ENCODE measurements at regions not wholly inside any gene's neighbourhood (a gene's known extent, or its start where the extent isn't known, plus 50 kb on each side); places are given as distances from the start of the nearest gene placed in this dataset.
"Not testable (repeated sequence)": the region's sequence is repeated elsewhere in the genome, so short reads cannot be mapped to it uniquely, and the experiment has no call there.

DNA sequence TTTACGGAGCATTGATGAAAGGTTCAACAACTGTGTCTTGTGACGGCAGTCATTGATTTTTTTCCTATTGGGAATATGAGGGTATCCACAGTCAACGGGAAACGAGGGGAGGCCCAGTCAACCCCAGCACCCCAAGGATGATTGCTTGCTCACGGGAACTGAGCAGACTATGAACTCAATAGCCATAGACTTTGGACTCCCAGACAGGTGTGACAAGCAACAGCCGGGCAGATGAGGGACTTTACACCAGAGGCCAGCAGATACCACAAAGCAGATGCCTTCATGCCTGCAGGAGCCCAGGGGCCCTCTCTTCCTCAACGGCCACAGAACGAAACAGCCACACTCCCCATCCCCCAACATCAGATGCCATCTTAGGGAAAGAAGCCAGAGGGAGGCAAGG is 80.3 kb upstream of the FLT1 start:
- Histone ChIP-seq H3K4me3 (ENCODE audit: low read depth in 1 of 2, low read length in 2 of 2) (no peak overlapping the region), H3K36me3 (ENCODE audit: control insufficient read depth in 1 of 2, insufficient read depth in 2 of 2, low read length in 2 of 2) (no peaks in the 10 kb centered on the region), H3K9me3 (ENCODE audit: control insufficient read depth in 1 of 2, low read length in 2 of 2) (no peaks in the 10 kb centered on the region), H3K9ac (ENCODE audit: low read depth in 1 of 2, low read length in 2 of 2) (no peak overlapping the region), H3K27ac (ENCODE audit: low read depth, low read length) (no peak overlapping the region), H3K27me3 (ENCODE audit: control insufficient read depth in 1 of 2, insufficient read depth in 2 of 2, low read length in 2 of 2) (peaks cover 0 to 3% of the 10 kb centered on the region in 2 donors), H3K4me1 (ENCODE audit: control insufficient read depth in 1 of 2, insufficient read depth in 2 of 2, low read length in 2 of 2) (peaks cover 3 to 5% of the 10 kb centered on the region in 2 donors)

DNA sequence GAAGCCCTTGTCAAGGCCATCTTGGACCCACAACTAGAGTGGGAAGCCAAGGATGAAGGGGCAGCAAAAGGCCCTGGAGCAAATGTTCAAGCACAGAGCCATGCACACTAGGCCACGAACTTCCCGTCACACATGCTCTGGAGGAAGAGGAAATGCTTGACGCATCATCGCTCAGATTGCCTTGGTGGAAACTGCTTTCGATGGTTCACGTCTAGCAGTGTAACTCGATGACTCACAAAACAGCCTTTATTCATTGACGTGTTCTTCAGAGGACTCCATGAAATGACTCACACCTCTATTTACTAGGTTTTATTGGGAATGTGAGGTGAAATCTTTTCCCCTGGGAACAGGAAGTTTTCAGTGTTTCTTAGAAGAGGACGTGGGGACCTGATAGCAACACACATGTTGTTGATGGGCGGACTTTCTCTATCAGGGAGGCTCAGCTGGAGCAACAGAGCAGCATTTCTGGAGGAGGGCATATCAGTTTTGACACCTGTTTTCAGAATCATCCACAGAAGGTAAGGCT is 79.8 kb upstream of the FLT1 start:
- Histone ChIP-seq H3K36me3 (ENCODE audit: control insufficient read depth in 1 of 2, insufficient read depth in 2 of 2, low read length in 2 of 2) (no peaks in the 10 kb centered on the region), H3K9me3 (ENCODE audit: control insufficient read depth in 1 of 2, low read length in 2 of 2) (no peaks in the 10 kb centered on the region), H3K9ac (ENCODE audit: low read depth in 1 of 2, low read length in 2 of 2) (no peak overlapping the region), H3K4me1 (ENCODE audit: control insufficient read depth in 1 of 2, insufficient read depth in 2 of 2, low read length in 2 of 2) (peaks cover 3 to 5% of the 10 kb centered on the region in 2 donors), H3K4me3 (ENCODE audit: low read depth in 1 of 2, low read length in 2 of 2) (no peak overlapping the region), H3K27me3 (ENCODE audit: control insufficient read depth in 1 of 2, insufficient read depth in 2 of 2, low read length in 2 of 2) (peaks cover 0 to 3% of the 10 kb centered on the region in 2 donors), H3K27ac (ENCODE audit: low read depth, low read length) (no peak overlapping the region)

DNA sequence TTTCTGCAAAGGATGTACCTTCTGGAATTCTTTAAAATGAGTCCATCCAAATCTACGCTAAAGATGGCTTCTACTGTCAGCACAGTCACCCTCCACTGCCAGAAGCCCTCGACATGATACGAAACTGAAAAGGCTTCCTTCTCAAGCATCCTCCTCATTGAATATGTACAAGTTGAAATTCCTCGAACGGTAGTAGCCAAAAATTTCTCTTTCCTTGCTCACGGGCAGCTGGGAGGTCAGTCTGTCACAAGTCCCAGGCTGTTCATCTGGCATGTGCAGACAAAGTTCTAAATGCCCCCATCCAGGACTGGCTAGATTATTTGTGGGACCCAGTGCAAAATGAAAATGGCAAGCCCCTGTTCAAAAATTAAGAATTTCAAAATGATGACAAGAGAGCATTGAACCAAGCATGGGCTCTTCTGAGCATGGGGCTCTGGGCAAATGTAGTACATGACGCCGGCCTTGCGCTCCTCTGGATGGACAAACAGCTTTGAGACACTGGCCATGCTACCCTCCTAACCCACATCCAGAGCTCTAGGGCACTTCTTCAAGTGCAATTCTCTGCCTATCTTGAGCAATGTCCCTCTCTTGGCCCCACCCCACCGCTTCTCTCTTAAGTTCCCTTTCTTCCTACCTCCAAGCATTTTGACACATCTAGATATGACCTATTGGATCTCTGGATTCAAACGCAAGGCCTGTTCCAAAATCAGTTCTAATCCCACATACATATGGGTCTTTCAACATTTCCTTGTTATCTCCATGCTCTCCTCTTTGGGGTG is 78.9 kb upstream of the FLT1 start:
- H3K4me1 ChIP-seq (ENCODE audit: control insufficient read depth in 1 of 2, insufficient read depth in 2 of 2, low read length in 2 of 2): peaks cover 3 to 5% of the 10 kb centered on the region in 2 donors
- peaks cover 0 to 3% of the 10 kb centered on the region in 2 donors for H3K27me3 ChIP-seq (ENCODE audit: control insufficient read depth in 1 of 2, insufficient read depth in 2 of 2, low read length in 2 of 2)
- no peak overlapping the region for H3K9ac ChIP-seq (ENCODE audit: low read depth in 1 of 2, low read length in 2 of 2)
- no peaks in the 10 kb centered on the region for H3K36me3 ChIP-seq (ENCODE audit: control insufficient read depth in 1 of 2, insufficient read depth in 2 of 2, low read length in 2 of 2)
- no peak overlapping the region for H3K27ac ChIP-seq (ENCODE audit: low read depth, low read length)
- no peak overlapping the region for H3K4me3 ChIP-seq (ENCODE audit: low read depth in 1 of 2, low read length in 2 of 2)
- H3K9me3 ChIP-seq (ENCODE audit: control insufficient read depth in 1 of 2, low read length in 2 of 2): no peaks in the 10 kb centered on the region

DNA sequence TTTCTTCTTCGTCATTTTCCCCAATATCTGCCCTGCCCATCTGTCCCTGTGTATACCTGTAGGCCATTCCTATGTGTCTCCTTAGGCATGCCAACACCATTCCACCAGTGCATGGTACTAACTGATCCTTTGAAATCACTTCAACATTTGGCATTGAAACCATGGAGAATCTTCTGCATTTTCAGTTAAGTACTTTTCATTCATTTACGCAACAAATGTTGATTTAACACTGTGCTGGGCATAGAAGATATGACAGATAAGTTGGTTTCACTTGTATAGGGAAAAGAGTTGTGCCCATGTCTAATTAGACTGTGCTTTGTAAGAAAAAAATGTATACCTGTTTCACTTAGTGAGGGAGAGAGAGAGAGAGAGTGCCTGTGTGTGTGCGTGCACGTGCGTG is 77.9 kb upstream of the FLT1 start:
- peaks cover 0 to 3% of the 10 kb centered on the region in 2 donors for H3K27me3 ChIP-seq (ENCODE audit: control insufficient read depth in 1 of 2, insufficient read depth in 2 of 2, low read length in 2 of 2)
- H3K9ac ChIP-seq (ENCODE audit: low read depth in 1 of 2, low read length in 2 of 2): no peak overlapping the region
- H3K4me1 ChIP-seq (ENCODE audit: control insufficient read depth in 1 of 2, insufficient read depth in 2 of 2, low read length in 2 of 2): peaks cover 5 to 10% of the 10 kb centered on the region in 2 donors
- H3K4me3 ChIP-seq (ENCODE audit: low read depth in 1 of 2, low read length in 2 of 2): no peak overlapping the region
- no peaks in the 10 kb centered on the region for H3K36me3 ChIP-seq (ENCODE audit: control insufficient read depth in 1 of 2, insufficient read depth in 2 of 2, low read length in 2 of 2)
- H3K9me3 ChIP-seq (ENCODE audit: control insufficient read depth in 1 of 2, low read length in 2 of 2): no peaks in the 10 kb centered on the region
- H3K27ac ChIP-seq (ENCODE audit: low read depth, low read length): no peak overlapping the region

DNA sequence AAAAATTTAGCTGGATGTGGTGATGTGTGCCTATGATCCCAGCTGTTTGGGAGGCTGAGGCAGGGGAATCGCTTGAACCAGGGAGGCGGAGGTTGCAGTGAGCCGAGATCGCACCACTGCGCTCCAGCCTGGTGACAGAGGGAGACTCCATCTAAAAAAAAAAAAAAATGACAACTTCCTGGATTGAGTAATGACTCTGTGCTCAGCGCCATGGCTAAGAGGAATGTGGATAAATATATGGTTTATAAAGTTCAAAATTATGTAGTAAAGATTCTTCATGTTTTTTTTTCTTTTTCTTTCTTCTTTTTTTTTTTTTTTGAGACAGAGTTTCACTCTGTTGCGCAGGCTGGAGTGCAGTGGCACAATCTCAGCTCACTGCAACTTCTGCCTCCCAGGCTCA is 75.4 kb upstream of the FLT1 start:
- not testable (repeated sequence) for H3K36me3 ChIP-seq (ENCODE audit: control insufficient read depth in 1 of 2, insufficient read depth in 2 of 2, low read length in 2 of 2); H3K9ac ChIP-seq (ENCODE audit: low read depth in 1 of 2, low read length in 2 of 2); H3K27ac ChIP-seq (ENCODE audit: low read depth, low read length); H3K4me3 ChIP-seq (ENCODE audit: low read depth in 1 of 2, low read length in 2 of 2); H3K9me3 ChIP-seq (ENCODE audit: control insufficient read depth in 1 of 2, low read length in 2 of 2); H3K27me3 ChIP-seq (ENCODE audit: control insufficient read depth in 1 of 2, insufficient read depth in 2 of 2, low read length in 2 of 2)
- H3K4me1 ChIP-seq (ENCODE audit: control insufficient read depth in 1 of 2, insufficient read depth in 2 of 2, low read length in 2 of 2): peaks cover 5 to 10% of the 10 kb centered on the region in 2 donors

DNA sequence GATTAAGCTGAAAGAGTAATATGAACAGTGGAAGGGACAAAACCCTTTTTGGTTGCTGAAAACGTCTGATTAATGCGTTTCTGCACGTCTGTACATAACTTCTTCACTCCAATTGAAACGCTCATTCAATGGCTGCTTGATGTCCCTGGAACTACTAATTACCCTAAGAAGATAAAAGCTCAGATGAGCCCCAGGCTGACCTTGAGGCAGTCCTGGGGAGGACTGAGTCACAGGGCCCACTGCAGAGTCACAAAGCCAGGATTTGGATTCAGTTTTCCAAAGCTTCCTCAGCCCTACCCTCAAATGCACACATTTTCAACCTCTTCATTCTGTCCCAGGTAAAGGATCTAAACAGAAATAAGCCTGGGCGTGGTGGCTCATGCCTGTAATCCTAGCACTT is 75.0 kb upstream of the FLT1 start:
- peaks cover 2 to 10% of the 10 kb centered on the region in 2 donors for H3K4me1 ChIP-seq (ENCODE audit: control insufficient read depth in 1 of 2, insufficient read depth in 2 of 2, low read length in 2 of 2)

DNA sequence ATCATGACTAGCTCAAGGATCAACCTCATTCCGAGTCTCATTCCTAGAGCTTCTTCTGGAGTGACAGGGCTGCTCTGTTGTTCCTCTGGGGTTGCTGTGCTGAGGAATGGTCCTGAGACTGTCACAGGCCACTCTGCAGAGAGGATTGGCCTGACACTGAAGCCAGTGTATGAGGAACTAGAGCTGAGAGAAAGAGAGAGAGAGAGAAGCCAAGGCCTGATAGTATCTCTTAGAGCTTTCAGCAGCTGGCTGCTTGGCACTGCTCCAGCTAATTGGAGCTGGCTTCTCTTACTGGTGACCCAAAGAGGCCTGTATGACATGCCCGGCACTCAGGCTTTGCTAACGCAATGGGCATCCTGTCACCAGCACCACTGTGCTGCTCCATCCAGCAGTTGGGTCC is 73.4 kb upstream of the FLT1 start:
- H3K9me3 ChIP-seq (ENCODE audit: control insufficient read depth in 1 of 2, low read length in 2 of 2): no peaks in the 10 kb centered on the region
- H3K27ac ChIP-seq (ENCODE audit: low read depth, low read length): no peak overlapping the region
- peaks cover 8 to 22% of the 10 kb centered on the region in 2 donors for H3K4me1 ChIP-seq (ENCODE audit: control insufficient read depth in 1 of 2, insufficient read depth in 2 of 2, low read length in 2 of 2)
- H3K36me3 ChIP-seq (ENCODE audit: control insufficient read depth in 1 of 2, insufficient read depth in 2 of 2, low read length in 2 of 2): no peaks in the 10 kb centered on the region
- H3K27me3 ChIP-seq (ENCODE audit: control insufficient read depth in 1 of 2, insufficient read depth in 2 of 2, low read length in 2 of 2): no peaks in the 10 kb centered on the region
- H3K9ac ChIP-seq (ENCODE audit: low read depth in 1 of 2, low read length in 2 of 2): no peak overlapping the region
- H3K4me3 ChIP-seq (ENCODE audit: low read depth in 1 of 2, low read length in 2 of 2): no peak overlapping the region

More for the DNA sequence above, 75.0 kb upstream of the FLT1 start:
- Histone ChIP-seq H3K36me3 (ENCODE audit: control insufficient read depth in 1 of 2, insufficient read depth in 2 of 2, low read length in 2 of 2) (no peaks in the 10 kb centered on the region), H3K4me3 (ENCODE audit: low read depth in 1 of 2, low read length in 2 of 2) (no peak overlapping the region), H3K9ac (ENCODE audit: low read depth in 1 of 2, low read length in 2 of 2) (no peak overlapping the region), H3K9me3 (ENCODE audit: control insufficient read depth in 1 of 2, low read length in 2 of 2) (no peaks in the 10 kb centered on the region), H3K27ac (ENCODE audit: low read depth, low read length) (no peak overlapping the region), H3K27me3 (ENCODE audit: control insufficient read depth in 1 of 2, insufficient read depth in 2 of 2, low read length in 2 of 2) (no peaks in the 10 kb centered on the region)

DNA sequence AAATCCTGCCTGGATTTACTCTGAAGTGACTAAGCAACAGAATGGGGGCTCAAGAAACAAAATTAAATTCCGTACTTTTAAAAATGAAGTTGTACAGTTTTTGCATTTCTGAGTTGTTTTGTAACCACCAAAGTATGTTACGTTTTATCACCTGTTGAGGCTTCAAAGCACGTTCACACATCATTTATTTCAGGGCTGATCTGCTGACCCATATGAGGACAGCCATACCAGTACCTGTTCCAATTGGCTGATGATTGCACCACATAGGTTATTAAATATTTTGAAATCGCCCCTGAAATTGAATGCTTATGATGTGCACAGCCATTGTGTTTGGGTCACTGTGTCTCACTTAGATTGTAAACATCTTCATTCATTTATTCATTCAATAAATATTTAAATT is 72.0 kb upstream of the FLT1 start:
- H3K4me1 ChIP-seq (ENCODE audit: control insufficient read depth in 1 of 2, insufficient read depth in 2 of 2, low read length in 2 of 2): peaks cover 8 to 22% of the 10 kb centered on the region in 2 donors
- no peak overlapping the region for H3K4me3 ChIP-seq (ENCODE audit: low read depth in 1 of 2, low read length in 2 of 2)
- H3K9ac ChIP-seq (ENCODE audit: low read depth in 1 of 2, low read length in 2 of 2): no peak overlapping the region
- H3K27ac ChIP-seq (ENCODE audit: low read depth, low read length): no peak overlapping the region
- H3K9me3 ChIP-seq (ENCODE audit: control insufficient read depth in 1 of 2, low read length in 2 of 2): no peaks in the 10 kb centered on the region
- H3K36me3 ChIP-seq (ENCODE audit: control insufficient read depth in 1 of 2, insufficient read depth in 2 of 2, low read length in 2 of 2): no peaks in the 10 kb centered on the region
- H3K27me3 ChIP-seq (ENCODE audit: control insufficient read depth in 1 of 2, insufficient read depth in 2 of 2, low read length in 2 of 2): no peaks in the 10 kb centered on the region

DNA sequence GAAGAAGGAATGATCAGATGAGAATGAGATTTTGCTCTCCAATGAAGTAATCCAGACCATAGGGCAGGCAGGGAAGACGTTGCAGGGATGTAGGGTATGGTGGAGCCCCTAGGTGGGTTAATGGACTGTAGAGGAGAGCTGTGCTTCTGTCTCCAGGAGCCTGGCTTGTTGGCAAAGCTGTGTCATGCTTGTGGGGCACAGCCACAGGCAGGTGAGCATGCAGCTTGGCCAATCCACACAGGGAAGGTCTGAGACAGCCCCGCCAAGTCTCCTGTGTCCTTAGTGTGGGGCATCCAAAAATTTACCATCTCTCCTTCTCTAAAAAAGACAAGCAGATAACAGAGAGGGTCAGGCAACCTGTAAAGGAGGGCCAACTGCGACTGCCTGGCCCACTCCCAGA is 71.4 kb upstream of the FLT1 start:
- Histone ChIP-seq H3K9me3 (ENCODE audit: control insufficient read depth in 1 of 2, low read length in 2 of 2) (no peaks in the 10 kb centered on the region), H3K4me1 (ENCODE audit: control insufficient read depth in 1 of 2, insufficient read depth in 2 of 2, low read length in 2 of 2) (peaks cover 8 to 22% of the 10 kb centered on the region in 2 donors), H3K27me3 (ENCODE audit: control insufficient read depth in 1 of 2, insufficient read depth in 2 of 2, low read length in 2 of 2) (no peaks in the 10 kb centered on the region), H3K4me3 (ENCODE audit: low read depth in 1 of 2, low read length in 2 of 2) (no peak overlapping the region), H3K36me3 (ENCODE audit: control insufficient read depth in 1 of 2, insufficient read depth in 2 of 2, low read length in 2 of 2) (no peaks in the 10 kb centered on the region), H3K9ac (ENCODE audit: low read depth in 1 of 2, low read length in 2 of 2) (no peak overlapping the region), H3K27ac (ENCODE audit: low read depth, low read length) (no peak overlapping the region)

DNA sequence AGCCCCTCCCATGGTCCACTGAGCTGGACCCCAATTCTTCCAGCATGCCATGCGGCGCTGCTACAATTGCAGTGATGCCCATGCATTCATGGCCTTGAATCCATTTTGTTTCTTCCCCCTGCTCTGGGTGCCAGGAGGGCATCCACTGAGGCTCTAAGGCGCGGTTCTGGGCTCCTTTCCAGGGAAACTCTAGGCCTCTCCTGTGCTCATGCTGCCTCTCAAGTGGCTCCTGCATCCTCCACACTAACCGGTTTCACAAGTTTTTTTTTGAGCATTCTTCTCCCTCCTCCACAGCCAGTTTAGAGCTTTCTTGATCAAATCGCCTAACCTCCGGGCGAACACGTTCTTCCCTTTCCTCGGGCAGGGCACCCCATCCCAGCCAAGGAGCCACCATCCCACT is 69.1 kb upstream of the FLT1 start:
- Histone ChIP-seq H3K9me3 (ENCODE audit: control insufficient read depth in 1 of 2, low read length in 2 of 2) (no peaks in the 10 kb centered on the region), H3K27me3 (ENCODE audit: control insufficient read depth in 1 of 2, insufficient read depth in 2 of 2, low read length in 2 of 2) (no peaks in the 10 kb centered on the region), H3K27ac (ENCODE audit: low read depth, low read length) (no peak overlapping the region), H3K4me3 (ENCODE audit: low read depth in 1 of 2, low read length in 2 of 2) (no peak overlapping the region), H3K36me3 (ENCODE audit: control insufficient read depth in 1 of 2, insufficient read depth in 2 of 2, low read length in 2 of 2) (no peaks in the 10 kb centered on the region), H3K4me1 (ENCODE audit: control insufficient read depth in 1 of 2, insufficient read depth in 2 of 2, low read length in 2 of 2) (peaks cover 8 to 19% of the 10 kb centered on the region in 2 donors), H3K9ac (ENCODE audit: low read depth in 1 of 2, low read length in 2 of 2) (no peak overlapping the region)
